Neuron (in vitro differentiated cells): ENCODE measurements at regions not wholly inside any gene's neighbourhood (a gene's known extent, or its start where the extent isn't known, plus 50 kb on each side); places are given as distances from the start of the nearest gene placed in this dataset.
"Not testable (repeated sequence)": the region's sequence is repeated elsewhere in the genome, so short reads cannot be mapped to it uniquely, and the experiment has no call there.

Experiments used
- H2AFZ ChIP-seq: one replicate; pipeline ENCODE4 v1.6.1; 2013; ENCODE audit warnings: low read depth, mild to moderate bottlenecking, inconsistent platforms, low read length, moderate library complexity
- H3K27me3 ChIP-seq: one replicate; pipeline ENCODE4 v1.6.1; 2013; ENCODE audit warnings: low read length; ENCODE audit not compliant: insufficient read depth
- H3K36me3 ChIP-seq: one replicate; pipeline ENCODE4 v1.6.1; 2013; ENCODE audit warnings: low read length; ENCODE audit not compliant: insufficient read depth
- H3K4me1 ChIP-seq: one replicate; pipeline ENCODE4 v1.6.1; 2013; ENCODE audit warnings: low read length; ENCODE audit not compliant: insufficient read depth
- H3K4me3 ChIP-seq: 2 replicates; pipeline ENCODE4 v1.5.1; 2013; ENCODE audit warnings: mild to moderate bottlenecking, low read length, moderate library complexity
- H3K9me3 ChIP-seq: one replicate; pipeline ENCODE4 v1.6.1; 2013; ENCODE audit warnings: low read length

- no peaks in the 10 kb centered on the region for H3K4me1 ChIP-seq
Observed at GRCh38 chr10:57897611-57898010, 370.1 kb downstream of the IPMK start.

GRCh38 chr10:57894361-57894760 is 373.3 kb downstream of the IPMK start:
- no peak overlapping the region for H3K4me3 ChIP-seq
- no peaks in the 10 kb centered on the region for H3K9me3 ChIP-seq
- no peaks in the 10 kb centered on the region for H3K4me1 ChIP-seq
- no peak overlapping the region for H2AFZ ChIP-seq
- no peaks in the 10 kb centered on the region for H3K27me3 ChIP-seq
- no peaks in the 10 kb centered on the region for H3K36me3 ChIP-seq

More at GRCh38 chr10:57897611-57898010, 370.1 kb downstream of the IPMK start:
- no peak overlapping the region for H3K4me3 ChIP-seq
- no peaks in the 10 kb centered on the region for H3K9me3 ChIP-seq
- no peaks in the 10 kb centered on the region for H3K27me3 ChIP-seq
- H2AFZ ChIP-seq, result no peak overlapping the region
- H3K36me3 ChIP-seq, result no peaks in the 10 kb centered on the region

GRCh38 chr10:57891201-57892006 is 376.3 kb downstream of the IPMK start:
- Histone ChIP-seq H3K4me1 (no peaks in the 10 kb centered on the region), H3K36me3 (no peaks in the 10 kb centered on the region), H2AFZ (no peak overlapping the region), H3K4me3 (no peak overlapping the region), H3K9me3 (no peaks in the 10 kb centered on the region), H3K27me3 (no peaks in the 10 kb centered on the region)

GRCh38 chr10:57890691-57891090 is 377.0 kb downstream of the IPMK start:
- no peaks in the 10 kb centered on the region for H3K4me1 ChIP-seq
- no peaks in the 10 kb centered on the region for H3K27me3 ChIP-seq
- H2AFZ ChIP-seq, result no peak overlapping the region
- no peak overlapping the region for H3K4me3 ChIP-seq
- H3K36me3 ChIP-seq, result no peaks in the 10 kb centered on the region
- H3K9me3 ChIP-seq, result no peaks in the 10 kb centered on the region

- H3K27me3 ChIP-seq, H3K4me1 ChIP-seq, H3K36me3 ChIP-seq, H3K4me3 ChIP-seq, H2AFZ ChIP-seq, H3K9me3 ChIP-seq: not testable (repeated sequence)
Observed at GRCh38 chr10:57885618-57885968, 382.1 kb downstream of the IPMK start.

GRCh38 chr10:57884965-57885617 is 382.6 kb downstream of the IPMK start:
- Histone ChIP-seq H2AFZ (no peak overlapping the region), H3K4me1 (no peaks in the 10 kb centered on the region), H3K36me3 (no peaks in the 10 kb centered on the region), H3K9me3 (no peaks in the 10 kb centered on the region), H3K4me3 (no peak overlapping the region), H3K27me3 (no peaks in the 10 kb centered on the region)

GRCh38 chr10:57884407-57884806 is 383.3 kb downstream of the IPMK start:
- Histone ChIP-seq H2AFZ (no peak overlapping the region), H3K27me3 (no peaks in the 10 kb centered on the region), H3K36me3 (no peaks in the 10 kb centered on the region), H3K9me3 (no peaks in the 10 kb centered on the region), H3K4me1 (no peaks in the 10 kb centered on the region), H3K4me3 (no peak overlapping the region)

- H3K9me3 ChIP-seq, result no peaks in the 10 kb centered on the region
- H2AFZ ChIP-seq, result no peak overlapping the region
- H3K36me3 ChIP-seq, result no peaks in the 10 kb centered on the region
- no peaks in the 10 kb centered on the region for H3K27me3 ChIP-seq
- no peak overlapping the region for H3K4me3 ChIP-seq
- H3K4me1 ChIP-seq, result no peaks in the 10 kb centered on the region
Observed at GRCh38 chr10:57880446-57881227, 387.1 kb downstream of the IPMK start.

- H3K4me1 ChIP-seq, result no peaks in the 10 kb centered on the region
- no peak overlapping the region for H2AFZ ChIP-seq
- no peaks in the 10 kb centered on the region for H3K9me3 ChIP-seq
- no peak overlapping the region for H3K4me3 ChIP-seq
- H3K27me3 ChIP-seq, result no peaks in the 10 kb centered on the region
- H3K36me3 ChIP-seq, result no peaks in the 10 kb centered on the region
Observed at GRCh38 chr10:57874810-57875209, 392.9 kb downstream of the IPMK start.

GRCh38 chr10:57867241-57867640 is 400.5 kb downstream of the IPMK start:
- H3K4me1 ChIP-seq, result no peaks in the 10 kb centered on the region
- H3K9me3 ChIP-seq, result no peaks in the 10 kb centered on the region
- H2AFZ ChIP-seq, result no peak overlapping the region
- no peaks in the 10 kb centered on the region for H3K27me3 ChIP-seq
- H3K4me3 ChIP-seq, result no peak overlapping the region
- H3K36me3 ChIP-seq, result no peaks in the 10 kb centered on the region

GRCh38 chr10:57864765-57865680 is 402.7 kb downstream of the IPMK start:
- Histone ChIP-seq H3K4me3 (no peak overlapping the region), H3K27me3 (no peaks in the 10 kb centered on the region), H3K9me3 (no peaks in the 10 kb centered on the region), H3K4me1 (no peaks in the 10 kb centered on the region), H3K36me3 (no peaks in the 10 kb centered on the region), H2AFZ (no peak overlapping the region)

GRCh38 chr10:57849691-57850357 is 417.9 kb downstream of the IPMK start:
- Histone ChIP-seq H2AFZ (no peak overlapping the region), H3K9me3 (no peaks in the 10 kb centered on the region), H3K27me3 (no peaks in the 10 kb centered on the region), H3K36me3 (no peaks in the 10 kb centered on the region), H3K4me1 (peaks cover 5% of the 10 kb centered on the region), H3K4me3 (no peak overlapping the region)
